Ovary (tissue), 7 donors: ENCODE measurements at regions not wholly inside any gene's neighbourhood (a gene's known extent, or its start where the extent isn't known, plus 50 kb on each side); places are given as distances from the start of the nearest gene placed in this dataset.

ENCODE experiments used
- DNase-seq, 5 donors: peaks; one replicate each; pipeline ENCODE4 v3.0.0-alpha.2; 2019 to 2020
- H3K27ac ChIP-seq, 2 donors: fragments of 200-600 bp; one replicate each; pipeline versions ENCODE4 v1.5.1 to v1.8.0; 2019 to 2022
- H3K27me3 ChIP-seq: fragments of 200-600 bp; one replicate; pipeline ENCODE4 v1.8.0; 2022
- H3K36me3 ChIP-seq: fragments of 200-600 bp; sonication (generic); one replicate; pipeline ENCODE4 v1.5.1; 2019
- H3K4me1 ChIP-seq: one replicate; pipeline ENCODE4 v1.8.1; 2013; ENCODE audit warnings: mild to moderate bottlenecking, moderate library complexity; ENCODE audit not compliant: insufficient read depth
- H3K4me3 ChIP-seq: fragments of 200-600 bp; sonication (generic); one replicate; pipeline ENCODE4 v1.5.1; 2017
- H3K9me3 ChIP-seq, 2 donors: fragments of 200-600 bp in 1 of 2; sonication (generic) in 1 of 2; one replicate each; pipeline versions ENCODE4 v1.5.1 to v1.8.1; 2013 to 2019; ENCODE audit warnings: mild to moderate bottlenecking in 1 of 2, moderate library complexity in 1 of 2
- EP300 ChIP-seq: sonication (generic); formaldehyde crosslinking; IDR thresholded peaks from one replicate; pipeline ENCODE4 v1.6.1; 2017; ENCODE audit warnings: antibody characterized with exemption
- POLR2A ChIP-seq: fragments of 450-650 bp; IDR thresholded peaks from one replicate; pipeline ENCODE4 v1.6.1; 2017; ENCODE audit warnings: antibody characterized with exemption, mild to moderate bottlenecking, moderate library complexity
- WGBS, 3 donors: extraction: QIAGEN DNeasy Blood & Tissue Kit in 1 of 3; methylation state at CpG; one replicate each; pipeline versions ENCODE4 v1.1.5 to v1.1.7; 2013 to 2017; 5-methylcytosine and 5-hydroxymethylcytosine counted together
- intact Hi-C, 4 donors: fragments of 100-400 bp; cut with DNase I; formaldehyde crosslinking; loops; one replicate each; pipeline versions ENCODE4 v1.11.0 to v1.15.1; 2022 to 2023
- TF ChIP-seq, protein P1 (sequence below), 3 donors: fragments of 450-650 bp in 2 of 3; fragments of 200-600 bp in 1 of 3; IDR thresholded peaks; one replicate each; pipeline versions ENCODE4 v1.5.1 to v1.8.0; 2016 to 2022; ENCODE audit warnings: antibody characterized with exemption in 3 of 3, mild to moderate bottlenecking in 1 of 3
- donor health status: DM: no; HTN: no; CAD: no; lungs with moderate emphysema.
- donor health status: DM: no; HTN: no; CAD: no.
- donor health status: Bipolar disorder and iron deficiency.
- donor health status: DM: no; HTN: no; CAD: no.
- donor health status: DM: yes; HTN: yes; CAD: no.

DNA sequence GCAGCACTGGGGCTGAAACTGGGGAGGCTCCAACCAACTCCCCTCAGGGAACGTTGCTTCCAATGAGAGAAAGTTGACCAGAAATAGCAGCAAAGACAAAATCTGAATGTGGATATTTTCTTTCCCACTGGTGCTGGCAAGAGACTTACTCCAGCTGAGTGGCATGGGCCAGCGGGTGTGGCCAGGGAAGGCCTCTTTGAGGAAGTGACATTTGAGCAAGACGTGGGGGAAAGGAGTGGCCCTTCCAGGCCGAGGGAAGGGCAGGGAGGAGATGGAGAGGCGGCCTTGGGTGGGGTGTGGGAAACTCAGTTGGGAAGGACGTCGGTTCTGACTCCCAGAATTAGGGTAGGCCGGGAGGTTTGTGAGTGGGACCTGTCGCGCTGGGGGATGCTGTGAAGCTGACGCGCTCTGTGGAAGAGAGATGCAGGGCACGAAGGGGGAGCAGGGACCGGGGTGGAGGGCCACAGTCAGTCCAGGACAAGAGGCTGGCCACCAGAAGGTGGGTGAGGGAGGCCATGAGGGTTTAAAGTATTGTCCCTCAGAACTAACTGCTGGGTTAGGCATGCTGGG, 96.7 kb upstream of the IKZF1 start:
- Histone ChIP-seq H3K9me3 (no peaks in the 10 kb centered on the region), H3K27ac (no peak overlapping the region), H3K4me1 (no peaks in the 10 kb centered on the region), H3K27me3 (no peaks in the 10 kb centered on the region), H3K4me3 (no peak overlapping the region), H3K36me3 (no peaks in the 10 kb centered on the region)
- TF ChIP-seq, protein P1, sequence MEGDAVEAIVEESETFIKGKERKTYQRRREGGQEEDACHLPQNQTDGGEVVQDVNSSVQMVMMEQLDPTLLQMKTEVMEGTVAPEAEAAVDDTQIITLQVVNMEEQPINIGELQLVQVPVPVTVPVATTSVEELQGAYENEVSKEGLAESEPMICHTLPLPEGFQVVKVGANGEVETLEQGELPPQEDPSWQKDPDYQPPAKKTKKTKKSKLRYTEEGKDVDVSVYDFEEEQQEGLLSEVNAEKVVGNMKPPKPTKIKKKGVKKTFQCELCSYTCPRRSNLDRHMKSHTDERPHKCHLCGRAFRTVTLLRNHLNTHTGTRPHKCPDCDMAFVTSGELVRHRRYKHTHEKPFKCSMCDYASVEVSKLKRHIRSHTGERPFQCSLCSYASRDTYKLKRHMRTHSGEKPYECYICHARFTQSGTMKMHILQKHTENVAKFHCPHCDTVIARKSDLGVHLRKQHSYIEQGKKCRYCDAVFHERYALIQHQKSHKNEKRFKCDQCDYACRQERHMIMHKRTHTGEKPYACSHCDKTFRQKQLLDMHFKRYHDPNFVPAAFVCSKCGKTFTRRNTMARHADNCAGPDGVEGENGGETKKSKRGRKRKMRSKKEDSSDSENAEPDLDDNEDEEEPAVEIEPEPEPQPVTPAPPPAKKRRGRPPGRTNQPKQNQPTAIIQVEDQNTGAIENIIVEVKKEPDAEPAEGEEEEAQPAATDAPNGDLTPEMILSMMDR (IDR thresholded peaks at IDR 0.05), result no peak
- TF ChIP-seq POLR2A (no peak), EP300 (no peak)
- intact Hi-C loops, result no loop called here
- DNase-seq, result no peak
- WGBS, 3 donors, result 75 to 81% (median 77%) methylated on average over 14 of the region's 14 CpGs

DNA sequence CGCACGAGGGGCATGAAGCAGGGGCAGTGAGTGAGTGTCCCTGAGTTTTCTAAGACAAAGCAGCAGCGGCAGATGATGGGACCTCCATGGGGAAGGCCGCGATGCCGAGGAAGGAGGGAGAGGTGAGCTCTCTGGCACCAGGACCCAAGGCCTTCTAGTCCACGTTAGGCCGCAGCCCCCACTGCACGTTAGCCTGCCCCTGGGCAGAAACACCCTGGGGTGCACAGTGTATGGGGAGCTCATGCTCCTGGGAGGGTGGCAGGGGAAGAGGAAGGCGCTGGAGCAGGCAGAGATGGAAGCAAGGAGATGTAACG, 97.3 kb upstream of the IKZF1 start:
- H3K27me3 ChIP-seq, result no peaks in the 10 kb centered on the region
- no peak overlapping the region for H3K27ac ChIP-seq
- no peaks in the 10 kb centered on the region for H3K4me1 ChIP-seq
- no peak for DNase-seq
- no peak overlapping the region for H3K4me3 ChIP-seq
- no peaks in the 10 kb centered on the region for H3K36me3 ChIP-seq
- intact Hi-C loops, result no loop called here
- no peaks in the 10 kb centered on the region for H3K9me3 ChIP-seq
- TF ChIP-seq EP300 (no peak), POLR2A (no peak)
- TF ChIP-seq, protein P1 (IDR thresholded peaks at IDR 0.05), result no peak
- 84 to 92% (median 90%) methylated on average over 11 of the region's 11 CpGs for WGBS, 3 donors

DNA sequence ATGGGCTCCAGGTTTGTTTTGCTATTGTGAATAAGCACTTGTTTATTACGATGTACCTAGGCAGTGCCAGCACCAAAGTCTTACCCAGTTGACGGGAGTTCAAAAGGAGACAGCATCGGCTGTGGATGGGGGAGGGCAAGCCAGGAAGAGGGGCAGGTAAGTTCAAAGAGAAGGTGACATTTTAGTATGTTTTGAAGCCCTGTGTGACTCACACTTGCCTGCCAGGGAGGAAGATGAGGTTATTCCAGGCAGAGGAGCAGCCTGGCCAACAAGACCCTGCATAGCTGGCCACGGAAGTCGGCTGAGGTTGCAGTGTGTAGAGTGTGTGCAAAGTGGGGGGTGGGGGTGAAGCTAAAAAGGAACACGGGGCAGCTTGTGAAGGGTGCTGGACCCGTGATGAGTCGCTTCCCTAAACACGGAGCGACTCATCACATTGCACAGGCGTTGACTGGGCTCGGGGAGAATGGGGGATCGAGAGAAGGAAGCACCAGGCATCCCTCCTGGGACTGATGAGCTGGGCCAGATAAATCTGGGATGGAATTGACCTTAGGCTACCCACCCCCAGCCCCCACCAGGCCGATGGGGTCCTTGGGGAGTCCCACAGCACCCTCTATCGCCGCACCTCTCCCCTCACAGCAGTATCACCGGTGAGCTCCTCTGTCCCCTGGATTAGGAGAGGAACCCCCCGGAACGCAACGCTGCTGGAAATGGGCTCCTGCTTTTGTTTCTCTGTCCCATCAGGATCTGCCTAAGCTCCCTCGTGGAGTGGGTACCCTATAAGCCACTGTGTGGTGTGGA, 97.9 kb upstream of the IKZF1 start:
- DNase-seq, result no peak
- Histone ChIP-seq H3K27me3 (no peaks in the 10 kb centered on the region), H3K4me1 (no peaks in the 10 kb centered on the region), H3K36me3 (no peaks in the 10 kb centered on the region), H3K9me3 (no peaks in the 10 kb centered on the region), H3K4me3 (no peak overlapping the region), H3K27ac (no peak overlapping the region)
- intact Hi-C loops, result no loop called here
- 84 to 91% (median 87%) methylated on average over 21 of the region's 21 CpGs for WGBS, 3 donors
- no peak for TF ChIP-seq EP300
- TF ChIP-seq, protein P1 (IDR thresholded peaks at IDR 0.05), result no peak
- TF ChIP-seq POLR2A, result no peak

DNA sequence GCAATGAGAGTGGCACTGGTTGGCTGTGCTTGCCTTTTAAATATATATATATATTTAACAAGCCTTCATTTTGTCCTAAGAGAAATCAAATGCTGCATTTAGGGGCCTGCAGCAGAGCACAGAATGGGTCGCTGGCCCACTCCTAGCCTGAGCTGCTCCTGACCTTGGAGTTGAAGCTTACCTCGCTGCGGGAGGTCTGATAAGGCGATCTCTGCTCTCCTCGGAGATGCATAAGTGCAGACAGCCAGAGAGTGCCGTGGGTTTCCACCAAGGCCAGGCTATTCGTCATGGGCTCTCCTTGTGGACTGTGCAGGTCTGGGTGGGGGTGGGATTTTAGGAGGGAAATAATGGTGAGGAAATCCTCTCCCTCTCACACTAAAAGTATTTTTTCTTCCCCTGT, 99.5 kb upstream of the IKZF1 start:
- Histone ChIP-seq H3K4me3 (no peak overlapping the region), H3K27me3 (no peaks in the 10 kb centered on the region), H3K36me3 (no peaks in the 10 kb centered on the region), H3K27ac (no peak overlapping the region), H3K9me3 (no peaks in the 10 kb centered on the region), H3K4me1 (no peaks in the 10 kb centered on the region)
- WGBS, 3 donors, result 33 to 48% (median 38%) methylated on average over 7 of the region's 7 CpGs
- TF ChIP-seq, protein P1 (IDR thresholded peaks at IDR 0.05), result no peak
- TF ChIP-seq POLR2A, result no peak
- intact Hi-C loops, result no loop called here
- DNase-seq, result no peak
